ENCODE measurements at regions not wholly inside any gene's neighbourhood (a gene's known extent, or its start where the extent isn't known, plus 50 kb on each side); places are given as distances from the start of the nearest gene placed in this dataset.

DNA sequence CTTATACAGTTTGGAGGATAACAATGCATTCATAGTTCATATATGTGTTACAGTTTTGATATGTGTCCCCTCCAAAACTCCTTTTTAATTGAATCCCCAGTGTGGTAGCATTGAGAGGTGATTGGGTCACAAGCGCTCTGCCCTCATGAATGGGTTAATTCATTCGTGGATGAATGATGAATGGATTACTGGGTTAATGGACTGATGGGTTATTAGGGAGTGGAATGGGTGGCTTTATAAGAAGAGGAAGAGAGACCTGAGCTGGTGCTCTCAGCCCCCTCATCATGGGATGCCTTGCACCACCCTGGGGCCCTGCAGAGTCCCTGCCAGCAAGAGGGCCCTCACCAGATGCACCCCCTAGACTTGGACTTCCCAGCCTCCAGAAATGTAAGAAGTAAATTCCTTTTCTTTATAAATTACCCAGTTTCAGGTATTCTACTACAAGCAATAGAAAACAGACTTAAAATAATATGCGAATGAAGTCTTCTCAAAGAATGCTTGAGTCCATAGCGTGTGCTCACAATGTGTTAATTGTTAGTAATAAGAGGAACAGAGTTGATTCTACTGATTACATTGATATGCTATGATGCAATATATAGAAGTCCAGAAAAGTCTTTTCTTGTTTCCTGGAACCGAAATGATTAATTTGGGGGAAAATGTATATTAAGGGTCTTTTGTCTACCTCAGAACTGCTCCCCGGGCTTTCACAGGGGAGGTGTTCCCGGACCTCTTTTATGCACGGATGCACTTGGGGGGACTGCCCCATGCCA is 190.2 kb downstream of the ERCC6L2 start:
- no peak overlapping the region for H2AFZ ChIP-seq (ENCODE audit: control insufficient read depth, low read length)
- H3K27ac ChIP-seq (ENCODE audit: control insufficient read depth, insufficient read depth, low read length), result no peak overlapping the region
- peaks cover 4% of the 10 kb centered on the region for H3K4me1 ChIP-seq (ENCODE audit: control insufficient read depth, extremely low read depth, insufficient read depth, low read length)
- no peaks in the 10 kb centered on the region for H3K9me1 ChIP-seq (ENCODE audit: control insufficient read depth, extremely low read depth, insufficient read depth, low read length)
- no peaks in the 10 kb centered on the region for H3K27me3 ChIP-seq (ENCODE audit: control insufficient read depth, extremely low read depth, insufficient read depth, low read length)
- no peaks in the 10 kb centered on the region for H3K9me3 ChIP-seq (ENCODE audit: control insufficient read depth, low read depth, low read length)
- FAIRE-seq, result no peak
- H3K4me2 ChIP-seq (ENCODE audit: control insufficient read depth, extremely low read depth, insufficient read depth, low read depth, low read length), result no peak overlapping the region
- TF ChIP-seq, protein P1, sequence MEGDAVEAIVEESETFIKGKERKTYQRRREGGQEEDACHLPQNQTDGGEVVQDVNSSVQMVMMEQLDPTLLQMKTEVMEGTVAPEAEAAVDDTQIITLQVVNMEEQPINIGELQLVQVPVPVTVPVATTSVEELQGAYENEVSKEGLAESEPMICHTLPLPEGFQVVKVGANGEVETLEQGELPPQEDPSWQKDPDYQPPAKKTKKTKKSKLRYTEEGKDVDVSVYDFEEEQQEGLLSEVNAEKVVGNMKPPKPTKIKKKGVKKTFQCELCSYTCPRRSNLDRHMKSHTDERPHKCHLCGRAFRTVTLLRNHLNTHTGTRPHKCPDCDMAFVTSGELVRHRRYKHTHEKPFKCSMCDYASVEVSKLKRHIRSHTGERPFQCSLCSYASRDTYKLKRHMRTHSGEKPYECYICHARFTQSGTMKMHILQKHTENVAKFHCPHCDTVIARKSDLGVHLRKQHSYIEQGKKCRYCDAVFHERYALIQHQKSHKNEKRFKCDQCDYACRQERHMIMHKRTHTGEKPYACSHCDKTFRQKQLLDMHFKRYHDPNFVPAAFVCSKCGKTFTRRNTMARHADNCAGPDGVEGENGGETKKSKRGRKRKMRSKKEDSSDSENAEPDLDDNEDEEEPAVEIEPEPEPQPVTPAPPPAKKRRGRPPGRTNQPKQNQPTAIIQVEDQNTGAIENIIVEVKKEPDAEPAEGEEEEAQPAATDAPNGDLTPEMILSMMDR (optimal IDR thresholded peaks at IDR 0.05 in 1 of 3, IDR thresholded peaks at IDR 0.05 in 1 of 3, conservative IDR thresholded peaks at IDR 0.05 in 1 of 3; ENCODE audit: extremely low read depth in 1 of 3, insufficient read depth in 2 of 3, low read length in 3 of 3), result no peak
- TF ChIP-seq EZH2 (IDR thresholded peaks at IDR 0.05; ENCODE audit: low read length), result no peak
- dilution Hi-C loops (cut with MboI; ENCODE audit: extremely low pct_ligation_motif_present, low sequenced_read_pairs), result no loop called here
- H3K36me3 ChIP-seq (ENCODE audit: control insufficient read depth in 2 of 2, extremely low read depth in 1 of 2, insufficient read depth in 2 of 2, low read length in 2 of 2), result no peaks in the 10 kb centered on the region
- H4K20me1 ChIP-seq (ENCODE audit: control insufficient read depth, extremely low read depth, insufficient read depth, low read length), result no peaks in the 10 kb centered on the region
- H3K9ac ChIP-seq (ENCODE audit: control insufficient read depth, extremely low read depth, insufficient read depth, low read length), result no peak overlapping the region
- no peaks in the 10 kb centered on the region for H3K79me2 ChIP-seq (ENCODE audit: control insufficient read depth, insufficient read depth, low read length)
- DNase-seq (ENCODE audit: low read depth, low spot score), result no peak
- no peak overlapping the region for H3K4me3 ChIP-seq (ENCODE audit: control insufficient read depth in 2 of 3, extremely low read depth in 1 of 3, insufficient read depth in 2 of 3, low read depth in 1 of 3, low read length in 3 of 3)

DNA sequence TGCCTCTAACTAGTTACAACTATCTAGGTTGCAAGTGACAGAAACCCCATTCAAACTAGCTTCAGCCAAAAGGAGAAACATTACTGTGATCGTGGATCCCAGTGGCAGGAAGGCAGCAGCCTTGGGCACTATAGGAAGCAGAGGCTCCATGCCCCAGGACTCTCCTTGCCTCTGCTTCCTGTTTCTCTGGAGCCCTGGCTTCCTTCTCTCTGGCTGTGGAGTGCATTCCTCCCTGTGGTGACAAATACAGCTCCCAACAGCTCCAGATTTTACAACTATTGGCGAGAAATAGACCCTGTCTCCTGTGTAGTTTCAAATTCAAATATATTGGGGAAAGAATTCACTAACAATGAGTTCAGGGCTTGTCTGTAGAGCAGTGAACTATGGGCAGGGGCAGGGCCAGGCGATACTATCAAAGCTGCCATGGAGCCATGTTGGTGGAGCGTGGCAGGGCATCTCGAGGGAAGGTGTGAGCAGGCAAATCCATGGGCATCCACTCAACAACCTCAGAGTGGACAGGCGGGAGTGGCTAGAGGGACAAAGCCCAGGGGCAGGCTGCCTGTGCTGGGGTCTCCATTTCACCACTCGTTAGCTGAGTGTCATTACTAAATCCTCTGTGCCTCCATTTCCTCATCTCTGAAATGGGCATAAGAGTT is 189.5 kb downstream of the ERCC6L2 start:
- Histone ChIP-seq H3K27me3 (ENCODE audit: control insufficient read depth, extremely low read depth, insufficient read depth, low read length) (no peaks in the 10 kb centered on the region), H3K4me3 (ENCODE audit: control insufficient read depth in 2 of 3, extremely low read depth in 1 of 3, insufficient read depth in 2 of 3, low read depth in 1 of 3, low read length in 3 of 3) (no peak overlapping the region), H3K79me2 (ENCODE audit: control insufficient read depth, insufficient read depth, low read length) (no peaks in the 10 kb centered on the region), H3K9me3 (ENCODE audit: control insufficient read depth, low read depth, low read length) (no peaks in the 10 kb centered on the region), H4K20me1 (ENCODE audit: control insufficient read depth, extremely low read depth, insufficient read depth, low read length) (no peaks in the 10 kb centered on the region), H3K4me1 (ENCODE audit: control insufficient read depth, extremely low read depth, insufficient read depth, low read length) (peaks cover 4% of the 10 kb centered on the region), H3K36me3 (ENCODE audit: control insufficient read depth in 2 of 2, extremely low read depth in 1 of 2, insufficient read depth in 2 of 2, low read length in 2 of 2) (no peaks in the 10 kb centered on the region), H3K4me2 (ENCODE audit: control insufficient read depth, extremely low read depth, insufficient read depth, low read depth, low read length) (no peak overlapping the region), H3K9me1 (ENCODE audit: control insufficient read depth, extremely low read depth, insufficient read depth, low read length) (no peaks in the 10 kb centered on the region), H3K27ac (ENCODE audit: control insufficient read depth, insufficient read depth, low read length) (no peak overlapping the region), H3K9ac (ENCODE audit: control insufficient read depth, extremely low read depth, insufficient read depth, low read length) (no peak overlapping the region), H2AFZ (ENCODE audit: control insufficient read depth, low read length) (no peak overlapping the region)
- TF ChIP-seq, protein P1 (optimal IDR thresholded peaks at IDR 0.05 in 1 of 3, IDR thresholded peaks at IDR 0.05 in 1 of 3, conservative IDR thresholded peaks at IDR 0.05 in 1 of 3; ENCODE audit: extremely low read depth in 1 of 3, insufficient read depth in 2 of 3, low read length in 3 of 3), result no peak
- FAIRE-seq (no peak), DNase-seq (ENCODE audit: low read depth, low spot score) (no peak)
- dilution Hi-C loops (cut with MboI; ENCODE audit: extremely low pct_ligation_motif_present, low sequenced_read_pairs), result no loop called here

Data from keratinocyte (primary cell).